Adrenal gland (tissue), 5 donors: ENCODE measurements at regions not wholly inside any gene's neighbourhood (a gene's known extent, or its start where the extent isn't known, plus 50 kb on each side); places are given as distances from the start of the nearest gene placed in this dataset.

Experiments
- CTCF ChIP-seq, 6 experiments: fragments of 450-650 bp in 4 of 6; fragments of 200-600 bp in 2 of 6; sonication (generic) in 1 of 6; IDR thresholded peaks; 1 replicate in 5 of 6; 2 replicates in 1 of 6; pipeline versions ENCODE4 v1.5.1 to v1.8.0; 2016 to 2021; ENCODE audit warnings: antibody characterized with exemption in 6 of 6, mild to moderate bottlenecking in 2 of 6, moderate library complexity in 1 of 6
- POLR2A ChIP-seq, 2 donors: fragments of 450-650 bp; IDR thresholded peaks; one replicate each; pipeline ENCODE4 v1.6.1; 2017; ENCODE audit warnings: antibody characterized with exemption in 2 of 2, mild to moderate bottlenecking in 2 of 2, moderate library complexity in 1 of 2
- donor health status: DM: no; HTN: no; CAD: no.

- TF ChIP-seq CTCF (IDR thresholded peaks at IDR 0.05) (no peak), POLR2A (IDR thresholded peaks at IDR 0.05) (no peak)
These were observed 738.5 kb downstream of the DIAPH3 start for GRCh38 chr13:59425211-59425741.
